Natural killer cell treated with Interleukin-12 subunit alpha and Interleukin-12 subunit beta and Interleukin-15 and Interleukin-18, amount 100 ng/mL, for 72 hours (primary cell): ENCODE measurements at regions not wholly inside any gene's neighbourhood (a gene's known extent, or its start where the extent isn't known, plus 50 kb on each side); places are given as distances from the start of the nearest gene placed in this dataset.

Source experiments
- ATAC-seq, 2 donors: fragments of 150-1000 bp; cut with Tn5 transposase in 1 of 2; sonication (Bioruptor Pico), chemical (Tn5 transposase) in 1 of 2; 2 replicates each; pipeline ENCODE4 v1.10.0; 2021
- DNase-seq: peaks from one replicate; pipeline ENCODE4 v3.0.0; 2022; ENCODE audit warnings: low spot score
- H3K27ac Mint-ChIP-seq, 2 donors: 1 replicate in 1 of 2; 2 replicates in 1 of 2; pipeline ENCODE4 v1.8.0; 2022; ENCODE audit warnings: mixed read lengths in 2 of 2, mild to moderate bottlenecking in 1 of 2, moderate library complexity in 1 of 2
- H3K27me3 Mint-ChIP-seq, 2 donors: 1 replicate in 1 of 2; 2 replicates in 1 of 2; pipeline ENCODE4 v1.8.0; 2022; ENCODE audit warnings: mixed read lengths in 2 of 2
- H3K36me3 Mint-ChIP-seq: one replicate; pipeline ENCODE4 v1.8.0; 2022; ENCODE audit warnings: mixed read lengths
- H3K4me1 Mint-ChIP-seq, 2 donors: 1 replicate in 1 of 2; 2 replicates in 1 of 2; pipeline ENCODE4 v1.8.0; 2022; ENCODE audit warnings: low read depth in 2 of 2, mixed read lengths in 2 of 2, mild to moderate bottlenecking in 1 of 2
- H3K4me3 Mint-ChIP-seq: one replicate; pipeline ENCODE4 v1.8.0; 2022; ENCODE audit warnings: mixed read lengths
- H3K9me3 Mint-ChIP-seq: 2 replicates; pipeline ENCODE4 v1.8.0; 2022; ENCODE audit warnings: mixed read lengths

DNA sequence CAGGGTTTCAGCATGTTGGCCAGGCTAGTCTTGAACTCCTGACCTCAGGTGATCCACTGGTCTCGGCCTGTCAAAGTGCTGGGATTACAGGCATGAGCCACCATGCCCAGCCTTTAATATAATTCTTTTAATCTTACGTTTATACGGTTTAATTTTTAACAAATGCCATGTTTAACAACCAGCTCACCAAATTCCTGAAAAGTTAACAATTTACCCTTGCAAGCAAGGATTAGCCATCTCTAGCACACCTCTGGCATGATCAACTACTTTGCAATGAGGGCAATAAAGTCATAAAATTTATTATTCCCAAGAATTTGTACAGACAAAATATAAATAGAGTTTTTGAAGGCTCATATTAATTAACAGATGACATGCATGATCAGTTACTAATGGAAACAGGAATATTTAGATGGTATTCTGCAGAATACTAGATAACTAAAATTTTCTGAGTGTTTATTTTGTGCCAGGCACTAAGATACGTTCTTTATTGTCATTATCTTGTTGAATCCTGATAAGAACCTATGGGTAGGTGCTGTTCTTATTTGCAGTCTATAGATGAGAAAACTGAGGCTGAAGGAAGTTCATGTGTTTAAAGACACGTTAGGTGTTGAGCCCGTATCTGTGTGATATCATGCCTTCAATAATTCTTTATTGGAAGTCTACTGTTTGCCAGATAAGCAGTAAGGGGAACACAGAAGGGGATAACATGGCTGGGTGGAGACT, 190.1 kb downstream of the CDCA7 start:
- no peak overlapping the region for H3K27ac Mint-ChIP-seq
- no peaks in the 10 kb centered on the region for H3K9me3 Mint-ChIP-seq
- H3K4me3 Mint-ChIP-seq, result no peak overlapping the region
- H3K36me3 Mint-ChIP-seq, result no peaks in the 10 kb centered on the region
- ATAC-seq (no peak), DNase-seq (no peak)
- peaks cover 7 to 11% of the 10 kb centered on the region in 2 donors for H3K27me3 Mint-ChIP-seq
- no peaks in the 10 kb centered on the region for H3K4me1 Mint-ChIP-seq

- H3K4me1 Mint-ChIP-seq, result no peaks in the 10 kb centered on the region
- ATAC-seq (no peak), DNase-seq (no peak)
- H3K9me3 Mint-ChIP-seq, result no peaks in the 10 kb centered on the region
- no peaks in the 10 kb centered on the region for H3K36me3 Mint-ChIP-seq
- H3K27me3 Mint-ChIP-seq, result peaks cover 4 to 11% of the 10 kb centered on the region in 2 donors
- no peak overlapping the region for H3K4me3 Mint-ChIP-seq
- no peak overlapping the region for H3K27ac Mint-ChIP-seq
These were observed 190.7 kb downstream of the CDCA7 start for GRCh38 chr2:173545364-173545763.

- H3K4me1 Mint-ChIP-seq, result no peaks in the 10 kb centered on the region
- no peak overlapping the region for H3K4me3 Mint-ChIP-seq
- ATAC-seq (no peak), DNase-seq (no peak)
- peaks cover 7% of the 10 kb centered on the region for H3K9me3 Mint-ChIP-seq
- no peaks in the 10 kb centered on the region for H3K36me3 Mint-ChIP-seq
- no peak overlapping the region for H3K27ac Mint-ChIP-seq
- H3K27me3 Mint-ChIP-seq, result peaks cover 10 to 16% of the 10 kb centered on the region in 2 donors
These were observed 192.8 kb downstream of the CDCA7 start for GRCh38 chr2:173547499-173547898.

DNA sequence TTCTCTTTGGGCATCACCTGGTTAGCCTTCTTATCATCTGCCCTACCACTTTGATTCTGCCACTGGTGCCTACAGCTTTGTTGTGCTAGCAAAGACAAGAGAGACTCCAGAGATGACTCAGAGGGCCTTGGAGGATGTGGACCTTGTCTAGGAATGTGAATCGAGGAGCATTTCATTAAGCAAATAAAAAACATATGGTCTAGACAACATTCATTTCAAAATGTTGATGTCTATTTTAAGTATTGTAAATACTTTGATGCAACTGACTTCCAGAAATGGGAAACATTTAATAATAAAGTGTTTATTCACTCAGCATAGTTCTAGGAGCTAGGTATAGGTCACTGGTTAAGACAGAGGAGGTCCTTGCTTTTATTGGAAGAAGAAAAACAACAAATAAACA, 195.5 kb downstream of the CDCA7 start:
- Mint-ChIP-seq H3K27ac (no peak overlapping the region), H3K36me3 (no peaks in the 10 kb centered on the region)
- no peak for DNase-seq

DNA sequence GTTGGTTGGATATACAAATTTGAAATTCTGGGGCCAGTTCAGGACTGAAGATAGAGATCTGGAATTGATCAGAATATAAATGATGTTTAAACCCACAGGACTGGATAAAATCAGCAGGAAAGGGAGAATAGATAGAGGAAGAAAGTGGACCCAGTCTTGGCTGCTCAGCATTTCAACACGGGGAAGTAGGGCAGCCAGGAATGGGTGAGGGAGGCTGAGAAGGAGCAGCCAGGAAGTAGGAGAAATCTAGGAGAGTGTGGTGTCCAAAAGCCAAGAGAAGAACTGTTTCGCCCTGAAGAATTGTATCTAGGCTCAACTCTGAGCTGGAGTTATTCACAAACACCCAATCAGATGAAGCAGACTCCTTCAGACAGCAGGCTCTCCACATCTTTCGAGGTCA, 197.9 kb downstream of the CDCA7 start:
- no peaks in the 10 kb centered on the region for H3K4me1 Mint-ChIP-seq

More for the DNA sequence above, 195.5 kb downstream of the CDCA7 start:
- ATAC-seq, result no peak
- Mint-ChIP-seq H3K27me3 (peaks cover 10 to 18% of the 10 kb centered on the region in 2 donors), H3K4me1 (no peaks in the 10 kb centered on the region), H3K9me3 (peaks cover 7% of the 10 kb centered on the region), H3K4me3 (no peak overlapping the region)

DNA sequence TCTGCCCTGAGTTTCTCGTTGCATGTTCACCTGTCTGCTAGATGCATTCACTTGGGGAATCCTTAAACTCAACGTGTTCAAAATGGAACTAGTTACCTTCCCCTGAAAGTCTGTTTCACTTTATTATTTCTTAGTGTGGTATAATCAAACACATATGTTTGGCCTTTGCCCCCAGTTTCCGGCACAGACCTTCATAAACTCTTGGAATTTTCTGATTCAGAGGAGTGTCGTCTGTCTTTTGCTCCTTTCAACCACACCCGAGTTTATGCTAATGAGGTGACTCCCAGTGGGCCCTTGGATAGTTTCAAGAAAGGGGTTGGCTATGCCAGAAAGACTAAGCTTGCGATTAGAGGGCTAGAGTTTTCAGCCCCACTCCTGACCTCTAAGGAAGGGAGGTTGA, 198.9 kb downstream of the CDCA7 start:
- Mint-ChIP-seq H3K4me3 (no peak overlapping the region), H3K36me3 (no peaks in the 10 kb centered on the region), H3K4me1 (no peaks in the 10 kb centered on the region), H3K27ac (no peak overlapping the region), H3K9me3 (peaks cover 7% of the 10 kb centered on the region), H3K27me3 (peaks cover 16 to 31% of the 10 kb centered on the region in 2 donors)
- ATAC-seq, result no peak
- no peak for DNase-seq

More for the DNA sequence above, 197.9 kb downstream of the CDCA7 start:
- no peak overlapping the region for H3K4me3 Mint-ChIP-seq
- no peak for DNase-seq
- H3K27me3 Mint-ChIP-seq, result peaks cover 15 to 26% of the 10 kb centered on the region in 2 donors
- no peak overlapping the region for H3K27ac Mint-ChIP-seq
- no peak for ATAC-seq
- H3K9me3 Mint-ChIP-seq, result peaks cover 7% of the 10 kb centered on the region
- H3K36me3 Mint-ChIP-seq, result no peaks in the 10 kb centered on the region

- Mint-ChIP-seq H3K9me3 (peaks cover 6% of the 10 kb centered on the region), H3K4me1 (no peaks in the 10 kb centered on the region), H3K4me3 (no peak overlapping the region), H3K27me3 (peaks cover 18 to 38% of the 10 kb centered on the region in 2 donors), H3K27ac (no peak overlapping the region), H3K36me3 (no peaks in the 10 kb centered on the region)
- DNase-seq (no peak), ATAC-seq (no peak)
These were observed 201.2 kb downstream of the CDCA7 start for GRCh38 chr2:173555833-173556232.

- Mint-ChIP-seq H3K4me1 (no peaks in the 10 kb centered on the region), H3K9me3 (peaks cover 3% of the 10 kb centered on the region), H3K27ac (no peak overlapping the region), H3K4me3 (no peak overlapping the region), H3K27me3 (peaks cover 18 to 38% of the 10 kb centered on the region in 2 donors), H3K36me3 (no peaks in the 10 kb centered on the region)
- ATAC-seq (no peak), DNase-seq (no peak)
These were observed 202.1 kb downstream of the CDCA7 start for GRCh38 chr2:173556816-173557215.

DNA sequence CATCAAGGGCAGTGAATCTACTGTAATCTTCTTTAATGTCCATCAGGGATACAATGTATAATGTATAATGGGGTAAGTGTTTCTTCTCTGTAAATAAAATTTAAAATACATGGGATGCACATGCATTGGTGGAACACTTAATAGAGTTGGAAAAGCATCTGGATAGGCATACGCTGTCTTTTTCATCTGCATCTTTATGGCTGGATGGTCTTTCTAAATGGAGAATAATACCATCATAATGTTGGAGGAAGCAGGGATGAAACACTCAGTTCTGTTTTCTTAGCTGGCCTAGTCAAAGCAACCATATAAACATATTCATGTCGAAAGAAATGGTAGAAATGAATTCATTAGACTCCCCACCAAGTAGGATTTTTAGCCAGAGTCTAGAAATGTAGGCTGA, 202.8 kb downstream of the CDCA7 start:
- ATAC-seq, result no peak

DNA sequence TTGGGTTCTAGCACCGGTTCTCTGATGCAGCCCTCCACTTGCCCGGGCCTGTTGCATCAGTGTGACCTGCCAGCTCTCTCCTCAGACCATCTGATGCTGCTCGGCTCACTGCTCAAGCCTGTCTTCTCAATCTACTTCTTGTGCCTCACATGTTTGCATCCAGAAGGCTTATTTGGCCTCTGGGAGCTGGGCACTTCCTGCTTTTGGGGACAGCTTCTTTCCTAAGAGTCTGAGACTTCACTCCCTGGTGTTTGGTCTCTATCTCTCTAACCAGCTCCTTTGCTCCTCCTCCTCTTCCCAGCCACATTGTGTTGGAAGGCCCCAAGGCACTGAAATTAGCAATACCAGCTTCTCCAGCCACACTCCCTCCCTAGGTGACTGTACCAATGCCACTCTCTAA, 212.8 kb downstream of the CDCA7 start:
- Mint-ChIP-seq H3K4me3 (no peak overlapping the region), H3K27ac (no peak overlapping the region), H3K36me3 (no peaks in the 10 kb centered on the region), H3K4me1 (peaks cover 0 to 3% of the 10 kb centered on the region in 2 donors), H3K27me3 (peaks cover 19 to 27% of the 10 kb centered on the region in 2 donors), H3K9me3 (peaks cover 4% of the 10 kb centered on the region)
- ATAC-seq, result peak in 1 of 2 donors; percentile 55
- no peak for DNase-seq

More for the DNA sequence above, 202.8 kb downstream of the CDCA7 start:
- H3K4me3 Mint-ChIP-seq, result no peak overlapping the region
- no peak overlapping the region for H3K27ac Mint-ChIP-seq
- peaks cover 19 to 35% of the 10 kb centered on the region in 2 donors for H3K27me3 Mint-ChIP-seq
- no peaks in the 10 kb centered on the region for H3K4me1 Mint-ChIP-seq
- DNase-seq, result no peak
- H3K36me3 Mint-ChIP-seq, result no peaks in the 10 kb centered on the region
- H3K9me3 Mint-ChIP-seq, result peaks cover 3% of the 10 kb centered on the region

DNA sequence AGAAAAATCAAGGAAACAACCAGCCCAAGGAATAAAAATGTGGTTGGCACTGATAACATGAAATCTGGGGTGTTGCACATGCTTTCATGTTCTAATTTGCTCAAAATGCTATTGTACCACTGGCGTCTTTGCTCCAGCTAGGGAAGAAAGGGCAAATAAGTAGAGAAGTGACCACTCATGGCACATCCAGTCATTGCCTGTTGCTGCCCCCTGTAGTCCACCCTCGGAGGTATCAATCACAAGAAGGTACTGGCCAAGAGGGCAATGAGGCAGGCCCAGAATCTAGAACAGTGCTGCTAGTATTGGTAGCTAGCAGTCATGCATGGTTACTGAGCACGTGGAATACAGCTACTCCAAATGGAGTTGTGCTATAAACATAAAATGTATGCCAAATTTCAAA, 213.4 kb downstream of the CDCA7 start:
- peaks cover 16 to 21% of the 10 kb centered on the region in 2 donors for H3K27me3 Mint-ChIP-seq
- no peaks in the 10 kb centered on the region for H3K36me3 Mint-ChIP-seq
- H3K27ac Mint-ChIP-seq, result no peak overlapping the region
- ATAC-seq, result no peak
- peaks cover 0 to 3% of the 10 kb centered on the region in 2 donors for H3K4me1 Mint-ChIP-seq
- no peak overlapping the region for H3K4me3 Mint-ChIP-seq
- no peaks in the 10 kb centered on the region for H3K9me3 Mint-ChIP-seq
- no peak for DNase-seq

DNA sequence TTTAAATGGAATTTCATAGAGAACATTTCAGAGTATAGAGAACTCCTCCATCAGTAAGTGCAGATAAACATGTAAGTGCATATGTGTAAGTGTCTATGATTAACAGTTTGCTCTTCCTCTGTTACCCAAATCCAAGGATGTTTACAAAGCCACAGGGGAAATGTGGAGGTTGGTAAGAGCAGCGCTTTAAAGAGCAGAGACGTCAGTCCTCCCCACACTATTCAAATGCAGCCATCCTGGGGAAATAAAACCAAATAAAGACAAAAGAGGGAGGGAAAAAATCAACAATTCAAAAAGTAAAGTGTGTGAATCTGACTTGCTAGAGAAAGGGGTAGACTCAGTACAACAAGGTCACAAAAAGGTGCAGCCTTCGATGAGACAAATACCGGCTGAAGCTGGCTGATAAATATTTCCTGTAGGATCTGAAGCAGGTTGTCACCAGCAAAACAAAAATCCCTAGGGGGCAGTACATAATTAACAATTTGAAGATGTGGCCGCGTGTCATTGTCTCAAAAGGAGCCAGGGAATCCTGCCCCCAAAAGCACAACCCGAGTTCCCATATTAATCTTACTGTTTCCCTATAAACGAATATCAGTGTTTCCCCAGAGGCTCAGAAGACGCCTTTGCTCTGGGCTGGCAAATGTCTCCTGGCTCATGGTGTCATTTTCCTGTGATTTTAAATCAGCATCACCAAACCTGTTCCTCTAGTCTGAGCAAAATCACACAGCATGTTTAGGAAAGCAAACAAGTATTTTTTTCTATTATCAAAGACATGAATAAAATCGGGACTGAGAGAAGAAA, 216.5 kb downstream of the CDCA7 start:
- peaks cover 7% of the 10 kb centered on the region for H3K9me3 Mint-ChIP-seq
- H3K27ac Mint-ChIP-seq, result no peak overlapping the region
- peaks cover 0 to 5% of the 10 kb centered on the region in 2 donors for H3K4me1 Mint-ChIP-seq
- H3K4me3 Mint-ChIP-seq, result no peak overlapping the region
- peaks cover 5% of the 10 kb centered on the region for H3K36me3 Mint-ChIP-seq
- DNase-seq (no peak), ATAC-seq (no peak)
- peaks cover 12 to 28% of the 10 kb centered on the region in 2 donors for H3K27me3 Mint-ChIP-seq

- ATAC-seq (no peak), DNase-seq (no peak)
- peaks cover 5% of the 10 kb centered on the region for H3K36me3 Mint-ChIP-seq
- no peak overlapping the region for H3K27ac Mint-ChIP-seq
- H3K4me3 Mint-ChIP-seq, result no peak overlapping the region
- H3K9me3 Mint-ChIP-seq, result peaks cover 7% of the 10 kb centered on the region
- peaks cover 0 to 5% of the 10 kb centered on the region in 2 donors for H3K4me1 Mint-ChIP-seq
- peaks cover 12 to 28% of the 10 kb centered on the region in 2 donors for H3K27me3 Mint-ChIP-seq
These were observed 217.4 kb downstream of the CDCA7 start for GRCh38 chr2:173571887-173572680.
